Neural cell (in vitro differentiated cells): ENCODE measurements at regions not wholly inside any gene's neighbourhood (a gene's known extent, or its start where the extent isn't known, plus 50 kb on each side); places are given as distances from the start of the nearest gene placed in this dataset.

Experiments
- H2AFZ ChIP-seq: fragments of 200-600, 300-800 bp; sonication (generic), shearing (Covaris generic); 2 replicates; pipeline ENCODE4 v1.6.0; 2014; ENCODE audit warnings: low read depth, mild to moderate bottlenecking, antibody characterized with exemption, low read length, moderate library complexity
- H3F3A ChIP-seq: fragments of 200-600 bp; shearing (Covaris generic); 2 replicates; pipeline ENCODE4 v1.6.1; 2016; ENCODE audit warnings: mild to moderate bottlenecking, moderate library complexity, mixed read lengths, antibody characterized with exemption, low read length; ENCODE audit not compliant: insufficient read depth, poor library complexity, severe bottlenecking
- H3K27ac ChIP-seq: fragments of 200-600, 300-800 bp; sonication (generic), shearing (Covaris generic); 2 replicates; pipeline ENCODE4 v1.5.1; 2014; ENCODE audit warnings: mild to moderate bottlenecking, low read length, moderate library complexity
- H3K27me3 ChIP-seq: fragments of 300-800, 200-600 bp; sonication (generic), shearing (Covaris generic); 2 replicates; pipeline ENCODE4 v1.6.0; 2014; ENCODE audit warnings: mild to moderate bottlenecking, low read depth, low read length, moderate library complexity; ENCODE audit not compliant: insufficient read depth
- H3K36me3 ChIP-seq: fragments of 300-800, 200-600 bp; sonication (generic), shearing (Covaris generic); 2 replicates; pipeline ENCODE4 v1.5.1; 2014; ENCODE audit warnings: mild to moderate bottlenecking, antibody characterized with exemption, low read length, moderate library complexity; ENCODE audit not compliant: insufficient read depth
- H3K4me2 ChIP-seq: fragments of 300-800, 200-600 bp; sonication (generic), shearing (Covaris generic); 2 replicates; pipeline ENCODE4 v1.6.0; 2014; ENCODE audit warnings: mild to moderate bottlenecking, low read length
- H3K4me3 ChIP-seq: fragments of 300-800, 200-600 bp; sonication (generic), shearing (Covaris generic); 2 replicates; pipeline ENCODE4 v1.5.1; 2014; ENCODE audit warnings: mild to moderate bottlenecking, low read length, moderate library complexity
- H3K79me2 ChIP-seq: fragments of 200-600 bp; shearing (Covaris generic); replicated peaks from 2 replicates; pipeline ENCODE4 v1.6.0; 2014; ENCODE audit warnings: mild to moderate bottlenecking, low read length, moderate library complexity; ENCODE audit not compliant: insufficient read depth
- H3K9ac ChIP-seq: fragments of 300-800, 200-600 bp; sonication (generic), shearing (Covaris generic); 2 replicates; pipeline ENCODE4 v1.6.1; 2016; ENCODE audit warnings: mild to moderate bottlenecking, low read length, mixed read lengths
- H3K9me2 ChIP-seq: fragments of 200-600 bp; shearing (Covaris generic); 2 replicates; pipeline ENCODE4 v1.6.1; 2016; ENCODE audit warnings: mild to moderate bottlenecking, low read length, mixed read lengths; ENCODE audit not compliant: insufficient read depth
- H3K9me3 ChIP-seq: fragments of 200-600, 300-800 bp; sonication (generic), shearing (Covaris generic); 2 replicates; pipeline ENCODE4 v1.6.1; 2016; ENCODE audit warnings: mild to moderate bottlenecking, mixed run types, low read length, moderate library complexity, mixed read lengths
- H4K20me1 ChIP-seq: fragments of 200-600 bp; shearing (Covaris generic); 2 replicates; pipeline ENCODE4 v1.6.1; 2016; ENCODE audit warnings: mild to moderate bottlenecking, mixed run types; ENCODE audit not compliant: insufficient read depth
- CTCF ChIP-seq: fragments of 450-650 bp; IDR thresholded peaks from 2 replicates; pipeline ENCODE4 v1.5.1; 2014; ENCODE audit warnings: antibody characterized with exemption, mild to moderate bottlenecking, moderate library complexity; ENCODE audit not compliant: poor library complexity, severe bottlenecking
- EP300 ChIP-seq: fragments of 450-650 bp; conservative IDR thresholded peaks from 2 replicates; pipeline ENCODE4 v1.6.1; 2014; ENCODE audit warnings: antibody characterized with exemption, mild to moderate bottlenecking, moderate library complexity; ENCODE audit not compliant: poor library complexity, severe bottlenecking
- EZH2 ChIP-seq: fragments of 200-600, 300-800 bp; shearing (Covaris generic), sonication (generic); IDR thresholded peaks from 2 replicates; pipeline ENCODE4 v1.6.1; 2014; ENCODE audit warnings: antibody characterized with exemption, low read length, borderline replicate concordance, mild to moderate bottlenecking; ENCODE audit not compliant: insufficient read depth, poor library complexity, severe bottlenecking
- MXI1 ChIP-seq: fragments of 450-650 bp; conservative IDR thresholded peaks from 2 replicates; pipeline ENCODE4 v1.6.1; 2014; ENCODE audit warnings: antibody characterized with exemption, mild to moderate bottlenecking; ENCODE audit not compliant: poor library complexity, severe bottlenecking
- POLR2AphosphoS5 ChIP-seq: IDR thresholded peaks from 2 replicates; pipeline ENCODE4 v1.6.1; 2012
- RAD21 ChIP-seq: fragments of 450-650 bp; conservative IDR thresholded peaks from 2 replicates; pipeline ENCODE4 v1.6.1; 2014; ENCODE audit warnings: antibody characterized with exemption, mild to moderate bottlenecking, moderate library complexity
- SMC3 ChIP-seq: fragments of 450-650 bp; conservative IDR thresholded peaks from 2 replicates; pipeline ENCODE4 v1.6.1; 2014; ENCODE audit warnings: antibody characterized with exemption, mild to moderate bottlenecking, moderate library complexity; ENCODE audit not compliant: poor library complexity
- TAF1 ChIP-seq: IDR thresholded peaks from 2 replicates; pipeline ENCODE4 v1.6.1; 2012; ENCODE audit warnings: low read depth
- TF ChIP-seq, protein P1 (sequence below): IDR thresholded peaks from 2 replicates; pipeline ENCODE4 v1.6.1; 2012; ENCODE audit warnings: borderline replicate concordance

DNA sequence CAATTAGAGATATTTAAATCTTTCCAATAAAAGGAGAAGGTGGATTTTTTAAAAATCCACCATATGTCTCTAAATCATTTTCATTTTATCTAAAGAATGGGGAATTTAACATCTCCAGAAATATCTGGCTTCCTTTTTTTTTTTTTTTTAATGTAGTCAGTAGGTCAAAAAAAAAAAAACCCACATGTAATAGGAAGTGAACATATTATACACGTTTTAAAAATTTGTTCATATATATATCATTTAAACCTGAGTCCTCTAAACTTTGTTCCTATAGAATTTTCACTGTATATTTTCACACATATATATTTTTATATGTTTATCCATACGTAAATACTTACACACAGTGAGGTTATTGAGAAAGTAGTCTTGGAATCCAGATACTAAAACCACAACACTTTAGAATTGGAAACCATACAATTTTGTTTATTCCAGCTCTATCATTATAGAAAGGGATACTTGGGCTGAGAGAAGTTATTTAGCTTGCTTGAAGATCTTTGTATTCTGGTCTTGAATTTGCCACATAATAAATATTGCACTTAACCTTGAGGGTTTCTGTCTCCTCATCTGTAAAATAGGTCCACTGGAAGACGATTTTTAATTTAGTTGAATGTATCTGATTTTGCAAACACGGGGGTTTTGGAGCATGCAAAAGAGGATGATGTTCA is 62.1 kb upstream of the ZNF217 start:
- Histone ChIP-seq H3K27ac (no peak overlapping the region), H3K79me2 (no peaks in the 10 kb centered on the region), H3K27me3 (no peaks in the 10 kb centered on the region), H3F3A (no peaks in the 10 kb centered on the region), H3K9ac (no peak overlapping the region), H3K4me2 (no peak overlapping the region), H3K9me2 (no peaks in the 10 kb centered on the region), H4K20me1 (no peaks in the 10 kb centered on the region), H3K4me3 (no peak overlapping the region), H3K9me3 (no peaks in the 10 kb centered on the region), H3K36me3 (no peaks in the 10 kb centered on the region), H2AFZ (no peak overlapping the region)
- no peak for TF ChIP-seq RAD21
- TF ChIP-seq, protein P1, sequence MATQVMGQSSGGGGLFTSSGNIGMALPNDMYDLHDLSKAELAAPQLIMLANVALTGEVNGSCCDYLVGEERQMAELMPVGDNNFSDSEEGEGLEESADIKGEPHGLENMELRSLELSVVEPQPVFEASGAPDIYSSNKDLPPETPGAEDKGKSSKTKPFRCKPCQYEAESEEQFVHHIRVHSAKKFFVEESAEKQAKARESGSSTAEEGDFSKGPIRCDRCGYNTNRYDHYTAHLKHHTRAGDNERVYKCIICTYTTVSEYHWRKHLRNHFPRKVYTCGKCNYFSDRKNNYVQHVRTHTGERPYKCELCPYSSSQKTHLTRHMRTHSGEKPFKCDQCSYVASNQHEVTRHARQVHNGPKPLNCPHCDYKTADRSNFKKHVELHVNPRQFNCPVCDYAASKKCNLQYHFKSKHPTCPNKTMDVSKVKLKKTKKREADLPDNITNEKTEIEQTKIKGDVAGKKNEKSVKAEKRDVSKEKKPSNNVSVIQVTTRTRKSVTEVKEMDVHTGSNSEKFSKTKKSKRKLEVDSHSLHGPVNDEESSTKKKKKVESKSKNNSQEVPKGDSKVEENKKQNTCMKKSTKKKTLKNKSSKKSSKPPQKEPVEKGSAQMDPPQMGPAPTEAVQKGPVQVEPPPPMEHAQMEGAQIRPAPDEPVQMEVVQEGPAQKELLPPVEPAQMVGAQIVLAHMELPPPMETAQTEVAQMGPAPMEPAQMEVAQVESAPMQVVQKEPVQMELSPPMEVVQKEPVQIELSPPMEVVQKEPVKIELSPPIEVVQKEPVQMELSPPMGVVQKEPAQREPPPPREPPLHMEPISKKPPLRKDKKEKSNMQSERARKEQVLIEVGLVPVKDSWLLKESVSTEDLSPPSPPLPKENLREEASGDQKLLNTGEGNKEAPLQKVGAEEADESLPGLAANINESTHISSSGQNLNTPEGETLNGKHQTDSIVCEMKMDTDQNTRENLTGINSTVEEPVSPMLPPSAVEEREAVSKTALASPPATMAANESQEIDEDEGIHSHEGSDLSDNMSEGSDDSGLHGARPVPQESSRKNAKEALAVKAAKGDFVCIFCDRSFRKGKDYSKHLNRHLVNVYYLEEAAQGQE, result no peak
- TF ChIP-seq SMC3, result no peak
- no peak for TF ChIP-seq MXI1
- TF ChIP-seq EZH2, result no peak
- no peak for TF ChIP-seq CTCF
- no peak for TF ChIP-seq EP300
- TF ChIP-seq POLR2AphosphoS5, result no peak
- no peak for TF ChIP-seq TAF1

DNA sequence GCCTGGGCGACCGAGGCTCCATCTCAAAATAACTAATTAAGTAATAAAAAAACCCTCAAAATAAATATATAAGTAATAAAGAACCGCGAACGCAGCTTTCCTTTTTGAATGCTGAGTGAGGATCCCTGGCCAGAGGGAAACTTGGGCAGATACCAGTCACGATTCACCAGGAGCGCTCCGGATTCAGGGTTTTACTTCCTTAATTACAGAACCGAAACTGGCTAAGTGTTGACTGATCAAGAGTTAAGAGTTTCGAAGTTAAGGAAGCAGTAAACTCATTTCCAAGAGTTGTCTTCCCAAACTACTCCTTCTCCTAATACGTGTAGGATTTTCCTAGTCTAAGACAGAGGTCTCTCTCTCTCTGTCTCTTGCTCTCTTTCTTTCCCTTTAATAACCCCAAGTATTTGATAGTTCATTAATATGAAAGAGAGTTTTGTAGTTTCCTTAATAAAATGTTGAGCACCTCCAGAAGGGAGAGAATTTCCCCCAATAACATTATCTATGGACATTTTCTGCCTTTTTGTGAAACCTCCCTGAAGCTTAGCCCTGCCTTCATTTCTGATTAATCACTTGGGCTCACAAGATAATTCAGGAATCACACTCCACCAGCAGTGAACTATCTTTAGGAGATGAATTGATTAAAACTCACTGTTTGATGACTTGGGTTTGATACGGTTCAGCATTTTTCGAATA is 61.4 kb upstream of the ZNF217 start:
- no peak overlapping the region for H3K27ac ChIP-seq

More for the DNA sequence above, 61.4 kb upstream of the ZNF217 start:
- no peaks in the 10 kb centered on the region for H4K20me1 ChIP-seq
- H3K9me3 ChIP-seq, result no peaks in the 10 kb centered on the region
- no peak overlapping the region for H3K4me2 ChIP-seq
- H3K27me3 ChIP-seq, result no peaks in the 10 kb centered on the region
- no peak for TF ChIP-seq TAF1
- no peak for TF ChIP-seq SMC3
- TF ChIP-seq EP300, result no peak
- TF ChIP-seq, protein P1, result no peak
- TF ChIP-seq EZH2, result no peak
- TF ChIP-seq RAD21, result no peak
- no peak for TF ChIP-seq POLR2AphosphoS5
- no peak for TF ChIP-seq MXI1
- no peak for TF ChIP-seq CTCF
- H3K9me2 ChIP-seq, result no peaks in the 10 kb centered on the region
- no peak overlapping the region for H3K4me3 ChIP-seq
- H2AFZ ChIP-seq, result no peak overlapping the region
- no peak overlapping the region for H3K9ac ChIP-seq
- H3K79me2 ChIP-seq, result no peaks in the 10 kb centered on the region
- no peaks in the 10 kb centered on the region for H3K36me3 ChIP-seq
- H3F3A ChIP-seq, result no peaks in the 10 kb centered on the region
